ENCODE measurements at regions not wholly inside any gene's neighbourhood (a gene's known extent, or its start where the extent isn't known, plus 50 kb on each side); places are given as distances from the start of the nearest gene placed in this dataset.

- intact Hi-C loops (cut with micrococcal nuclease; ENCODE audit: unreplicated experiment): no loop called here
- no peak for DNase-seq (ENCODE audit: low spot score)
Observed at GRCh38 chr2:105581555-105581944, 163.2 kb upstream of the NCK2 start.

GRCh38 chr2:105580870-105581554, 163.7 kb upstream of the NCK2 start:
- H3K4me1 ChIP-seq (ENCODE audit: insufficient read depth, low read length, poor library complexity, severe bottlenecking): no peaks in the 10 kb centered on the region
- intact Hi-C loops (cut with micrococcal nuclease; ENCODE audit: unreplicated experiment): no loop called here
- no peak for DNase-seq (ENCODE audit: low spot score)
- H3K27ac ChIP-seq (ENCODE audit: low read depth, low read length, poor library complexity, severe bottlenecking): no peak overlapping the region
- peaks cover 18% of the 10 kb centered on the region for H3K27me3 ChIP-seq (replicated peaks; ENCODE audit: insufficient read depth, low read depth, low read length, poor library complexity)
- ChIA-PET POLR2A (ENCODE audit: low non-redundant PET) (no interaction called here), CTCF (no interaction called here)
- H3K4me3 ChIP-seq (ENCODE audit: low read depth, low read length, poor library complexity, severe bottlenecking): no peak overlapping the region
- no TSS peak for BruUV-seq (replicated peaks)
- H3K9me3 ChIP-seq (ENCODE audit: low read depth, low read length, poor library complexity, severe bottlenecking): no peaks in the 10 kb centered on the region
- no peak for TF ChIP-seq EZH2 (IDR thresholded peaks at IDR 0.05; ENCODE audit: borderline replicate concordance, low read depth, low read length, poor library complexity, severe bottlenecking)
- no peak for TF ChIP-seq CTCF (conservative IDR thresholded peaks at IDR 0.05; ENCODE audit: low read depth, low read length)
- H3K36me3 ChIP-seq (ENCODE audit: insufficient read depth, low read length, poor library complexity, severe bottlenecking): no peaks in the 10 kb centered on the region

More at GRCh38 chr2:105581555-105581944, 163.2 kb upstream of the NCK2 start:
- H3K36me3 ChIP-seq (ENCODE audit: insufficient read depth, low read length, poor library complexity, severe bottlenecking): no peaks in the 10 kb centered on the region
- ChIA-PET POLR2A (ENCODE audit: low non-redundant PET) (no interaction called here), CTCF (no interaction called here)
- no TSS peak for BruUV-seq (replicated peaks)
- H3K9me3 ChIP-seq (ENCODE audit: low read depth, low read length, poor library complexity, severe bottlenecking): no peaks in the 10 kb centered on the region
- H3K4me3 ChIP-seq (ENCODE audit: low read depth, low read length, poor library complexity, severe bottlenecking): no peak overlapping the region
- H3K27ac ChIP-seq (ENCODE audit: low read depth, low read length, poor library complexity, severe bottlenecking): no peak overlapping the region
- TF ChIP-seq EZH2 (IDR thresholded peaks at IDR 0.05; ENCODE audit: borderline replicate concordance, low read depth, low read length, poor library complexity, severe bottlenecking): no peak
- no peak for TF ChIP-seq CTCF (conservative IDR thresholded peaks at IDR 0.05; ENCODE audit: low read depth, low read length)
- no peaks in the 10 kb centered on the region for H3K4me1 ChIP-seq (ENCODE audit: insufficient read depth, low read length, poor library complexity, severe bottlenecking)
- H3K27me3 ChIP-seq (replicated peaks; ENCODE audit: insufficient read depth, low read depth, low read length, poor library complexity): peaks cover 18% of the 10 kb centered on the region

- no TSS peak for BruUV-seq (replicated peaks)
Observed at GRCh38 chr2:105580216-105580615, 164.5 kb upstream of the NCK2 start.

More at GRCh38 chr2:105580216-105580615, 164.5 kb upstream of the NCK2 start:
- Histone ChIP-seq H3K27me3 (replicated peaks; ENCODE audit: insufficient read depth, low read depth, low read length, poor library complexity) (peaks cover 18% of the 10 kb centered on the region), H3K36me3 (ENCODE audit: insufficient read depth, low read length, poor library complexity, severe bottlenecking) (no peaks in the 10 kb centered on the region), H3K4me3 (ENCODE audit: low read depth, low read length, poor library complexity, severe bottlenecking) (no peak overlapping the region), H3K9me3 (ENCODE audit: low read depth, low read length, poor library complexity, severe bottlenecking) (no peaks in the 10 kb centered on the region), H3K27ac (ENCODE audit: low read depth, low read length, poor library complexity, severe bottlenecking) (no peak overlapping the region), H3K4me1 (ENCODE audit: insufficient read depth, low read length, poor library complexity, severe bottlenecking) (no peaks in the 10 kb centered on the region)
- DNase-seq (ENCODE audit: low spot score): no peak
- intact Hi-C loops (cut with micrococcal nuclease; ENCODE audit: unreplicated experiment): no loop called here
- TF ChIP-seq CTCF (conservative IDR thresholded peaks at IDR 0.05; ENCODE audit: low read depth, low read length): no peak
- no peak for TF ChIP-seq EZH2 (IDR thresholded peaks at IDR 0.05; ENCODE audit: borderline replicate concordance, low read depth, low read length, poor library complexity, severe bottlenecking)
- ChIA-PET POLR2A (ENCODE audit: low non-redundant PET) (no interaction called here), CTCF (no interaction called here)
